HepG2 (cell line): ENCODE measurements at regions not wholly inside any gene's neighbourhood (a gene's known extent, or its start where the extent isn't known, plus 50 kb on each side); places are given as distances from the start of the nearest gene placed in this dataset.
A peak's percentile ranks its signal among the peaks of the same experiment; 100 is the strongest.

ENCODE experiments used
- CBX2 ChIP-seq, 2 experiments: fragments of 200-600 bp in 1 of 2; sonication (generic); formaldehyde crosslinking in 1 of 2; IDR thresholded peaks; 2 replicates each; pipeline versions ENCODE4 v1.7.0 to v1.8.1; 2018 to 2022; ENCODE audit warnings: low read depth in 2 of 2, low read length in 1 of 2, mild to moderate bottlenecking in 1 of 2, missing genetic modification reagents in 1 of 2
- HNF4A ChIP-seq: sonication (generic); formaldehyde crosslinking; IDR thresholded peaks from 2 replicates; pipeline ENCODE4 v1.4.0; 2020; ENCODE audit warnings: missing genetic modification reagents
- HNRNPUL1 ChIP-seq: fragments of 200-400 bp; formaldehyde crosslinking; IDR thresholded peaks from 2 replicates; pipeline ENCODE4 v1.6.1; 2017; ENCODE audit warnings: low read depth, mild to moderate bottlenecking, low read length, moderate library complexity
- HOXA9 ChIP-seq: sonication (generic); formaldehyde crosslinking; IDR thresholded peaks from 2 replicates; pipeline ENCODE4 v1.8.1; 2022; ENCODE audit warnings: missing genetic modification reagents, mild to moderate bottlenecking, moderate library complexity, borderline replicate concordance
- JARID2 ChIP-seq: sonication (generic); formaldehyde crosslinking; IDR thresholded peaks from 2 replicates; pipeline ENCODE4 v1.8.1; 2023; ENCODE audit warnings: missing genetic modification reagents, inconsistent platforms; ENCODE audit not compliant: insufficient replicate concordance
- KAT8 ChIP-seq: IDR thresholded peaks from 2 replicates; pipeline ENCODE4 v1.6.1; 2016; ENCODE audit warnings: missing genetic modification reagents, missing compliant biosample characterization
- PLRG1 ChIP-seq: fragments of 450-650 bp; conservative IDR thresholded peaks from 2 replicates; pipeline ENCODE4 v1.6.1; 2016
- REXO4 ChIP-seq: sonication (generic); formaldehyde crosslinking; IDR thresholded peaks from 2 replicates; pipeline ENCODE4 v1.8.0; 2022; ENCODE audit warnings: missing genetic modification reagents, mild to moderate bottlenecking, borderline replicate concordance
- RORA ChIP-seq: sonication (generic); formaldehyde crosslinking; IDR thresholded peaks from 2 replicates; pipeline ENCODE4 v1.5.0; 2020; ENCODE audit warnings: mild to moderate bottlenecking, missing genetic modification reagents, moderate library complexity
- TBX2 ChIP-seq: sonication (generic); formaldehyde crosslinking; IDR thresholded peaks from 2 replicates; pipeline ENCODE4 v1.5.0; 2020; ENCODE audit warnings: missing genetic modification reagents, mild to moderate bottlenecking, borderline replicate concordance
- ZNF7 ChIP-seq: IDR thresholded peaks from 2 replicates; pipeline ENCODE4 v1.6.1; 2016; ENCODE audit warnings: missing biosample characterization, missing genetic modification reagents
- ZNF709 ChIP-seq: sonication (generic); formaldehyde crosslinking; IDR thresholded peaks from 2 replicates; pipeline ENCODE4 v1.5.0; 2020; ENCODE audit warnings: mild to moderate bottlenecking, missing genetic modification reagents
- TF ChIP-seq, protein P1 (sequence below): sonication (generic); formaldehyde crosslinking; IDR thresholded peaks from 2 replicates; pipeline ENCODE4 v1.5.0; 2020; ENCODE audit warnings: missing genetic modification reagents
- TF ChIP-seq, protein P2 (sequence below): sonication (generic); formaldehyde crosslinking; IDR thresholded peaks from 2 replicates; pipeline ENCODE4 v1.4.0; 2020; ENCODE audit warnings: missing genetic modification reagents
- TF ChIP-seq, protein P3 (sequence below): sonication (generic); formaldehyde crosslinking; IDR thresholded peaks from 2 replicates; pipeline ENCODE4 v1.4.0; 2020; ENCODE audit warnings: missing genetic modification reagents, borderline replicate concordance
- TF ChIP-seq, protein P4 (sequence below): sonication (generic); formaldehyde crosslinking; IDR thresholded peaks from 2 replicates; pipeline ENCODE4 v1.4.0; 2020; ENCODE audit warnings: missing genetic modification reagents, mild to moderate bottlenecking, borderline replicate concordance
- TF ChIP-seq, protein P5 (sequence below): sonication (generic); formaldehyde crosslinking; IDR thresholded peaks from 2 replicates; pipeline ENCODE4 v1.4.0; 2020; ENCODE audit warnings: missing genetic modification reagents, borderline replicate concordance
- TF ChIP-seq, protein P6 (sequence below): sonication (generic); formaldehyde crosslinking; IDR thresholded peaks from 2 replicates; pipeline ENCODE4 v1.8.0; 2022; ENCODE audit warnings: low read depth, missing genetic modification reagents

DNA sequence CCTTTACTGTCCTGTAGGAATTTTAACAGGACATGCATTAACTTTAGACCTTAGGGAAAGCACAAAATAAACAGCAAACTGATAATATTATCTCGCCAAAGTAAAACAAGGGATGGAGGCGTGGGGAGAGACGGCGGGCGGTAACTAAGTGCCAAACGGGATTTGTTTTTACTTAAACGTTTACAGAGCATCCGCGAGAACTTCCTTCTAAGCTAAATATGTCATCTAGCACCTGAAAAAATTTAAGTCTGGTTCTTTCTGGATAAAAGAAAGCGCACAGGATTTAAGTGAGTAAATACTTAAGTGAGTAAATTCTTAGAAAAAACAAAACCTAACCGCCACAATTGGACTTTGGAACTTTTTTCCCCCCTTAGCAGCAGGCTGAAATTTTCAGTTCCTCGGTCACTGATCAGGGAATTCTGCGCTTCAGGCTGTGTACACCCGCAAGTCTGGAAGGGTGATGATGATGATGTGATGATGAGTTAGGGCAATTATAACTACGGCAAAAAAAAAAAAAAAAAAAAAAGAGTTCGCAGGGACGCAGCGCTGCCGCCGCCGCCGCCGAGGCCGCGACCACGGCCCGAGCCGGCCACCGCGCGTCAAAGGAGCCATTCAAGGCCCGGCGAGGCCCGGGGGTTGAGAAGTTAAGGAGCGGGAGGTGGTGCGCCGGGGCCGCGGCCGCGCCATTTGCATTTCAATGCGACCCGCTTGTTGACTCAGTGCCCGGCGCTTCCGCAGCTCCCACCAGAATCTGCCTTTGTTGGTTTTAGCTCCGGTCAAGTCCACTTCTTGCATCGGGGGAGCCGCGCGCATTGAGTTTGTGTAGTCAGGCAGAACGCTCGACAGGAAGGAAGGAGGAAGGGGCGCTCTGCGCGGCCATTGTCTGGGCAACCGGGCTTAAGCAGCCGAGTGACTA lies 108.8 kb downstream of the SPRY1 start (continued):
- no peak for TF ChIP-seq HNRNPUL1
- peak; percentile 59 for TF ChIP-seq HNF4A
- peak; percentile 57; the same call in 1 of the 2 replicates for TF ChIP-seq HOXA9 (CRISPR knock-in tag)
- TF ChIP-seq ZNF7 (CRISPR knock-in tag) = no peak
- TF ChIP-seq, protein P1, sequence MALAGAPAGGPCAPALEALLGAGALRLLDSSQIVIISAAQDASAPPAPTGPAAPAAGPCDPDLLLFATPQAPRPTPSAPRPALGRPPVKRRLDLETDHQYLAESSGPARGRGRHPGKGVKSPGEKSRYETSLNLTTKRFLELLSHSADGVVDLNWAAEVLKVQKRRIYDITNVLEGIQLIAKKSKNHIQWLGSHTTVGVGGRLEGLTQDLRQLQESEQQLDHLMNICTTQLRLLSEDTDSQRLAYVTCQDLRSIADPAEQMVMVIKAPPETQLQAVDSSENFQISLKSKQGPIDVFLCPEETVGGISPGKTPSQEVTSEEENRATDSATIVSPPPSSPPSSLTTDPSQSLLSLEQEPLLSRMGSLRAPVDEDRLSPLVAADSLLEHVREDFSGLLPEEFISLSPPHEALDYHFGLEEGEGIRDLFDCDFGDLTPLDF (CRISPR knock-in tag) = no peak; the same call in none of the 2 replicates
- TF ChIP-seq, protein P2, sequence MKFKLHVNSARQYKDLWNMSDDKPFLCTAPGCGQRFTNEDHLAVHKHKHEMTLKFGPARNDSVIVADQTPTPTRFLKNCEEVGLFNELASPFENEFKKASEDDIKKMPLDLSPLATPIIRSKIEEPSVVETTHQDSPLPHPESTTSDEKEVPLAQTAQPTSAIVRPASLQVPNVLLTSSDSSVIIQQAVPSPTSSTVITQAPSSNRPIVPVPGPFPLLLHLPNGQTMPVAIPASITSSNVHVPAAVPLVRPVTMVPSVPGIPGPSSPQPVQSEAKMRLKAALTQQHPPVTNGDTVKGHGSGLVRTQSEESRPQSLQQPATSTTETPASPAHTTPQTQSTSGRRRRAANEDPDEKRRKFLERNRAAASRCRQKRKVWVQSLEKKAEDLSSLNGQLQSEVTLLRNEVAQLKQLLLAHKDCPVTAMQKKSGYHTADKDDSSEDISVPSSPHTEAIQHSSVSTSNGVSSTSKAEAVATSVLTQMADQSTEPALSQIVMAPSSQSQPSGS (CRISPR knock-in tag) = peak; percentile 75
- TF ChIP-seq REXO4 (CRISPR knock-in tag) = no peak
- TF ChIP-seq, protein P3, sequence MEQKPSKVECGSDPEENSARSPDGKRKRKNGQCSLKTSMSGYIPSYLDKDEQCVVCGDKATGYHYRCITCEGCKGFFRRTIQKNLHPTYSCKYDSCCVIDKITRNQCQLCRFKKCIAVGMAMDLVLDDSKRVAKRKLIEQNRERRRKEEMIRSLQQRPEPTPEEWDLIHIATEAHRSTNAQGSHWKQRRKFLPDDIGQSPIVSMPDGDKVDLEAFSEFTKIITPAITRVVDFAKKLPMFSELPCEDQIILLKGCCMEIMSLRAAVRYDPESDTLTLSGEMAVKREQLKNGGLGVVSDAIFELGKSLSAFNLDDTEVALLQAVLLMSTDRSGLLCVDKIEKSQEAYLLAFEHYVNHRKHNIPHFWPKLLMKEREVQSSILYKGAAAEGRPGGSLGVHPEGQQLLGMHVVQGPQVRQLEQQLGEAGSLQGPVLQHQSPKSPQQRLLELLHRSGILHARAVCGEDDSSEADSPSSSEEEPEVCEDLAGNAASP = peak; percentile 58
- peak; percentile 83; the same call in 1 of the 2 replicates for TF ChIP-seq KAT8 (CRISPR knock-in tag)
- TF ChIP-seq CBX2 (IDR thresholded peaks at IDR 0.05; ENCODE audit: low read depth, low read length) = no peak
- no peak for TF ChIP-seq CBX2 (CRISPR knock-in tag; IDR thresholded peaks at IDR 0.05; ENCODE audit: low read depth)
- TF ChIP-seq TBX2 (CRISPR knock-in tag) = peak; percentile 97
- TF ChIP-seq, protein P4, sequence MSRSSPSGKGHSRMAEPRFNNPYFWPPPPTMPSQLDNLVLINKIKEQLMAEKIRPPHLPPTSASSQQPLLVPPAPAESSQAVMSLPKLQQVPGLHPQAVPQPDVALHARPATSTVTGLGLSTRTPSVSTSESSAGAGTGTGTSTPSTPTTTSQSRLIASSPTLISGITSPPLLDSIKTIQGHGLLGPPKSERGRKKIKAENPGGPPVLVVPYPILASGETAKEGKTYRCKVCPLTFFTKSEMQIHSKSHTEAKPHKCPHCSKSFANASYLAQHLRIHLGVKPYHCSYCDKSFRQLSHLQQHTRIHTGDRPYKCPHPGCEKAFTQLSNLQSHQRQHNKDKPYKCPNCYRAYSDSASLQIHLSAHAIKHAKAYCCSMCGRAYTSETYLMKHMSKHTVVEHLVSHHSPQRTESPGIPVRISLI (CRISPR knock-in tag) = peak; percentile 87
- TF ChIP-seq RORA (CRISPR knock-in tag) = no peak
- no peak for TF ChIP-seq PLRG1
- TF ChIP-seq JARID2 = no peak
- TF ChIP-seq, protein P5, sequence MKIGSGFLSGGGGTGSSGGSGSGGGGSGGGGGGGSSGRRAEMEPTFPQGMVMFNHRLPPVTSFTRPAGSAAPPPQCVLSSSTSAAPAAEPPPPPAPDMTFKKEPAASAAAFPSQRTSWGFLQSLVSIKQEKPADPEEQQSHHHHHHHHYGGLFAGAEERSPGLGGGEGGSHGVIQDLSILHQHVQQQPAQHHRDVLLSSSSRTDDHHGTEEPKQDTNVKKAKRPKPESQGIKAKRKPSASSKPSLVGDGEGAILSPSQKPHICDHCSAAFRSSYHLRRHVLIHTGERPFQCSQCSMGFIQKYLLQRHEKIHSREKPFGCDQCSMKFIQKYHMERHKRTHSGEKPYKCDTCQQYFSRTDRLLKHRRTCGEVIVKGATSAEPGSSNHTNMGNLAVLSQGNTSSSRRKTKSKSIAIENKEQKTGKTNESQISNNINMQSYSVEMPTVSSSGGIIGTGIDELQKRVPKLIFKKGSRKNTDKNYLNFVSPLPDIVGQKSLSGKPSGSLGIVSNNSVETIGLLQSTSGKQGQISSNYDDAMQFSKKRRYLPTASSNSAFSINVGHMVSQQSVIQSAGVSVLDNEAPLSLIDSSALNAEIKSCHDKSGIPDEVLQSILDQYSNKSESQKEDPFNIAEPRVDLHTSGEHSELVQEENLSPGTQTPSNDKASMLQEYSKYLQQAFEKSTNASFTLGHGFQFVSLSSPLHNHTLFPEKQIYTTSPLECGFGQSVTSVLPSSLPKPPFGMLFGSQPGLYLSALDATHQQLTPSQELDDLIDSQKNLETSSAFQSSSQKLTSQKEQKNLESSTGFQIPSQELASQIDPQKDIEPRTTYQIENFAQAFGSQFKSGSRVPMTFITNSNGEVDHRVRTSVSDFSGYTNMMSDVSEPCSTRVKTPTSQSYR (CRISPR knock-in tag) = peak; percentile 62
- TF ChIP-seq, protein P6, sequence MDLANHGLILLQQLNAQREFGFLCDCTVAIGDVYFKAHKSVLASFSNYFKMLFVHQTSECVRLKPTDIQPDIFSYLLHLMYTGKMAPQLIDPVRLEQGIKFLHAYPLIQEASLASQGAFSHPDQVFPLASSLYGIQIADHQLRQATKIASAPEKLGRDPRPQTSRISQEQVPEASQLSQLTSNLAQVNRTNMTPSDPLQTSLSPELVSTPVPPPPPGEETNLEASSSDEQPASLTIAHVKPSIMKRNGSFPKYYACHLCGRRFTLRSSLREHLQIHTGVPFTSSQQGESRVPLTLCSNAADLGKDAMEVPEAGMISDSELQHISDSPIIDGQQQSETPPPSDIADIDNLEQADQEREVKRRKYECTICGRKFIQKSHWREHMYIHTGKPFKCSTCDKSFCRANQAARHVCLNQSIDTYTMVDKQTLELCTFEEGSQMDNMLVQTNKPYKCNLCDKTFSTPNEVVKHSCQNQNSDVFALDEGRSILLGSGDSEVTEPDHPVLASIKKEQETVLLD = peak; percentile 77
- TF ChIP-seq ZNF709 (CRISPR knock-in tag) = no peak
